Parathyroid adenoma (tissue), 2 donors: ENCODE measurements at regions not wholly inside any gene's neighbourhood (a gene's known extent, or its start where the extent isn't known, plus 50 kb on each side); places are given as distances from the start of the nearest gene placed in this dataset.

Experiments
- H2AFZ ChIP-seq: fragments of 300-600 bp; sonication (generic); one replicate; pipeline ENCODE4 v1.7.0; 2017; ENCODE audit warnings: antibody characterized with exemption, mild to moderate bottlenecking
- H3K27ac ChIP-seq: fragments of 300-600 bp; sonication (generic); one replicate; pipeline ENCODE4 v1.7.0; 2017
- H3K27me3 ChIP-seq: fragments of 300-600 bp; sonication (generic); one replicate; pipeline ENCODE4 v1.7.0; 2017; ENCODE audit warnings: low read length; ENCODE audit not compliant: control insufficient read depth, insufficient read depth
- H3K36me3 ChIP-seq: fragments of 300-600 bp; sonication (generic); one replicate; pipeline ENCODE4 v1.7.0; 2017; ENCODE audit warnings: low read length; ENCODE audit not compliant: control insufficient read depth, insufficient read depth
- H3K4me1 ChIP-seq: fragments of 300-600 bp; sonication (generic); one replicate; pipeline ENCODE4 v1.7.0; 2017; ENCODE audit warnings: control low read depth
- H3K4me2 ChIP-seq: fragments of 300-600 bp; sonication (generic); one replicate; pipeline ENCODE4 v1.7.0; 2017; ENCODE audit warnings: low read length
- H3K4me3 ChIP-seq: fragments of 300-600 bp; sonication (generic); one replicate; pipeline ENCODE4 v1.7.0; 2017; ENCODE audit warnings: low read depth, low read length
- H3K79me2 ChIP-seq: fragments of 300-600 bp; sonication (generic); one replicate; pipeline ENCODE4 v1.7.0; 2017; ENCODE audit warnings: control low read depth
- H3K9ac ChIP-seq: fragments of 300-600 bp; sonication (generic); one replicate; pipeline ENCODE4 v1.7.0; 2017; ENCODE audit warnings: mild to moderate bottlenecking
- H3K9me3 ChIP-seq: fragments of 300-600 bp; sonication (generic); one replicate; pipeline ENCODE4 v1.7.0; 2017; ENCODE audit warnings: low read length; ENCODE audit not compliant: control insufficient read depth
- TF ChIP-seq, protein P1 (sequence below): fragments of 300-600 bp; sonication (generic); IDR thresholded peaks from one replicate; pipeline ENCODE4 v1.7.0; 2017; ENCODE audit warnings: antibody characterized with exemption, mild to moderate bottlenecking
- donor health status: primary hyperparathyroidism.

DNA sequence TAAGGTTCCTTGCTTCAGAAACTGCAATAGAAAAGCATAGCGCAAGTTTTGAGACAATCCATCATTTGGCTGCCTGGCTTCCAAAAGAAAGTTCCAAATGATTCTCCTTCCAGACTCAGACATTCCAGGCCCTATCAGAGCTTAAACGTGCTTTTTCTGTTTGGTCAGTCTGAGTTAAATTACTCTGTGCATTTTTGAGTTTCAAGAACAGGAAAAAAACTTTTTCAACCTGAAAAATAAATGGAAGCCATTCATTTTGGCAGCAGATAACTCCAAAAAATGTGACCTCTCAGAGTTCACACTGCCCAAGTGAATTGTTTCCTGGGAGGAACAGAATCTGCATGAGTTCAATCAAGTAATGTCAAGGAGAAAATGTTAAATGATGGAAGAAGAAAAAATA, 354.2 kb downstream of the CXCL12 start:
- TF ChIP-seq, protein P1, sequence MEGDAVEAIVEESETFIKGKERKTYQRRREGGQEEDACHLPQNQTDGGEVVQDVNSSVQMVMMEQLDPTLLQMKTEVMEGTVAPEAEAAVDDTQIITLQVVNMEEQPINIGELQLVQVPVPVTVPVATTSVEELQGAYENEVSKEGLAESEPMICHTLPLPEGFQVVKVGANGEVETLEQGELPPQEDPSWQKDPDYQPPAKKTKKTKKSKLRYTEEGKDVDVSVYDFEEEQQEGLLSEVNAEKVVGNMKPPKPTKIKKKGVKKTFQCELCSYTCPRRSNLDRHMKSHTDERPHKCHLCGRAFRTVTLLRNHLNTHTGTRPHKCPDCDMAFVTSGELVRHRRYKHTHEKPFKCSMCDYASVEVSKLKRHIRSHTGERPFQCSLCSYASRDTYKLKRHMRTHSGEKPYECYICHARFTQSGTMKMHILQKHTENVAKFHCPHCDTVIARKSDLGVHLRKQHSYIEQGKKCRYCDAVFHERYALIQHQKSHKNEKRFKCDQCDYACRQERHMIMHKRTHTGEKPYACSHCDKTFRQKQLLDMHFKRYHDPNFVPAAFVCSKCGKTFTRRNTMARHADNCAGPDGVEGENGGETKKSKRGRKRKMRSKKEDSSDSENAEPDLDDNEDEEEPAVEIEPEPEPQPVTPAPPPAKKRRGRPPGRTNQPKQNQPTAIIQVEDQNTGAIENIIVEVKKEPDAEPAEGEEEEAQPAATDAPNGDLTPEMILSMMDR: no peak
- Histone ChIP-seq H3K4me2 (no peak overlapping the region), H3K27ac (no peak overlapping the region), H3K9me3 (no peaks in the 10 kb centered on the region), H3K36me3 (no peaks in the 10 kb centered on the region), H3K4me3 (no peak overlapping the region), H3K27me3 (no peaks in the 10 kb centered on the region), H2AFZ (no peak overlapping the region), H3K4me1 (no peaks in the 10 kb centered on the region), H3K9ac (no peak overlapping the region), H3K79me2 (no peaks in the 10 kb centered on the region)

DNA sequence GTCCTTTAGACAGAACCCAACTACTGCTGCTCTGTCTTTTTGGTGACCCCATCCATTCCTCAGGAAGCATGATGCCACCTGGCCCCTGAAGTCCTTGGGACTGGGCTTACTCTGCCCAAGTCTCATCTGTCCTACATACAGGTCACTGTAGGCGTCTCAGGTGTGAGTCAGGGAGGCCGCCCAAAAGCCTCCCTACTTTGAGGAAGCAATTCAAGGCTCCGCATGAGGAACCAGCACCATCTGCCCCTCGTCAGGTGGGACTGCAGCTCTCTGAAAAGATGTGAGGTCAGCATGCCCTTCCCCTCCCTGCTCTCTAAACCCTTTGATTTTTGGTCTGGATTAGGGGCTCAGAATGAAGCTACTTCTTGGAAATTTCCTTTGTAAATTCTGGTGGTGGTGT, 354.8 kb downstream of the CXCL12 start:
- no peaks in the 10 kb centered on the region for H3K27me3 ChIP-seq
- no peak overlapping the region for H3K4me3 ChIP-seq
- TF ChIP-seq, protein P1: no peak
- H3K79me2 ChIP-seq: no peaks in the 10 kb centered on the region
- H3K36me3 ChIP-seq: no peaks in the 10 kb centered on the region
- H3K27ac ChIP-seq: no peak overlapping the region
- no peaks in the 10 kb centered on the region for H3K4me1 ChIP-seq
- no peaks in the 10 kb centered on the region for H3K9me3 ChIP-seq
- H2AFZ ChIP-seq: no peak overlapping the region
- no peak overlapping the region for H3K4me2 ChIP-seq
- no peak overlapping the region for H3K9ac ChIP-seq

DNA sequence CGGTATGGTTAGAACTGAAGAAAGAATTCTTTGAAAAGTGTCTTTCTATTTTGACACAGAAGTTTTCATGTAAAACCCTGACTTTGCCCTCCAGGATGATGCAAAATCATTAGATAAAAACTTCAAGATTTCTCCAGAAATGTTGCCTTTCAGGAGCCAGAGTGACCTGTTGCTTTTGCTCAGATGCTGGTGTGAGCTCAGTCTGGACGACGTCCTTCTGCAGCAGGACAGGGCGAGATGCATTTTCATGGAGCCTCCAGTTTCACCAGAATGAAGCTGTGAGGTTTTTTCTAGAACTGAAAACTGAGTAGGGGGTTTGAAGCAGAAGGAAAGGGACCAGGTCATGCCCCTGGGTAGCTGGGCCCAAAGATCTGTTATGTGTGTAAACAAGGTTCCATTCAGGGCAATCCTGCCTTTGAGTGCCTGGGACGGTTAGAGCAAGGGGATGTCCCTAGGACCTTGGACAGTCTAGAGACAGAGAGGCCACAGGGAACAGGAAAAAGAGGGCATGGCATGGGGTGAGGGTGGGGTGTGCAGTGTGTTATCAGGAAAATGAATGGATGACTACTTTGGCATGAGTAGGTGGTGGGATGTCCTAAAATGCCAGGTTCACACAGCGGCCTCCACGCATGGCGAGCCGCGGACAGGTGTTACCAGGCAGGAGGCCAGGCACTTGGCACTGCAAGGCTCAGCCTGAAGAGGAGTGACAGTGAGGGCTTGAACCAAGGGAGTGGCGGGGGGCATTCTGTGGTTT, 356.3 kb downstream of the CXCL12 start:
- no peaks in the 10 kb centered on the region for H3K36me3 ChIP-seq
- no peaks in the 10 kb centered on the region for H3K9me3 ChIP-seq
- no peaks in the 10 kb centered on the region for H3K79me2 ChIP-seq
- H3K27ac ChIP-seq: no peak overlapping the region
- H2AFZ ChIP-seq: no peak overlapping the region
- no peak overlapping the region for H3K4me3 ChIP-seq
- no peak overlapping the region for H3K4me2 ChIP-seq
- H3K9ac ChIP-seq: no peak overlapping the region
- no peaks in the 10 kb centered on the region for H3K27me3 ChIP-seq
- no peaks in the 10 kb centered on the region for H3K4me1 ChIP-seq
- TF ChIP-seq, protein P1: no peak

DNA sequence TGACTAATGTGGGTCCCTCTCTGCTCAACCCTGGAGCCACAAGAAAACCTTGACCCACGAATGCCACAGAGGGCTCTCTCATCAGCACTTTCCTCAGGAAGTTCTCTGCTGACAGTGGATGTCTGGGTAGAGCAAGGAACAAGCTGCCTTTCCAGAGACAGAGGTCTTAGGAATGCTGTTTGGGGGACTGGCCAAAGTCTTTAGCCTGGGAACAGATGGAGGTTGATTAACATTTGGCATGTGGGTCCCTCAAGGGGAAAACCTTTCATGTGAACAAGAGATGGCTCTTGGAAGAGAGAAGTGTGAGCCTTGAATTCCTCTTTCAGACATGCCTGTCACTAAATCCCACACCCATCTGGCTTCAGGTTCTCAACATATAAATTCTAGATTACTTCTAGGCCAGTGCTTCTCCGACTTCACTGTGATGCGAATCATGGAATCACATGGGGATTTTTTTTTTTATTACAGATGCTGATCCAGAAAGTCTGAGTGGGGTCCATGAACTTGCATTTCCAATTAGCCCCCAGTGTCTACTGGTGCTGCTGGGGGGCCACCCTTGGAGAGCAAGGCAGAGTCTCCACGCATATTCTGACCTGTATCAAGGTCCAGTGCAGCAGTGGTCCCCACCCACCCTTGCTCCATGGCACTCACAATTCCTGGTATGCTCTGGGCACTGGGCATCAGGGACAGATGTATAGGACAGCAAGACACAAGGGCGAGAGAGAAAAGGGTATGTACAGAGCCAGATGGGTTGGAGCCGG, 360.4 kb downstream of the CXCL12 start:
- Histone ChIP-seq H3K9me3 (no peaks in the 10 kb centered on the region), H2AFZ (no peak overlapping the region), H3K9ac (no peak overlapping the region), H3K4me1 (no peaks in the 10 kb centered on the region), H3K79me2 (no peaks in the 10 kb centered on the region), H3K4me2 (no peak overlapping the region), H3K27me3 (no peaks in the 10 kb centered on the region), H3K36me3 (no peaks in the 10 kb centered on the region), H3K4me3 (no peak overlapping the region), H3K27ac (no peak overlapping the region)
- TF ChIP-seq, protein P1: no peak
